Smooth muscle cell (in vitro differentiated cells): ENCODE measurements at regions not wholly inside any gene's neighbourhood (a gene's known extent, or its start where the extent isn't known, plus 50 kb on each side); places are given as distances from the start of the nearest gene placed in this dataset.

ENCODE experiments used
- DNase-seq: peaks from one replicate; lab custom pipeline; 2025; ENCODE audit not compliant: unreplicated experiment; lab: John Stamatoyannopoulos, UW
- H2AFZ ChIP-seq: fragments of 200-600 bp; sonication (generic); 2 replicates; pipeline ENCODE4 v1.6.0; 2016; ENCODE audit warnings: antibody characterized with exemption, low read depth, mild to moderate bottlenecking
- H3F3A ChIP-seq: fragments of 200-600 bp; sonication (generic); 2 replicates; pipeline ENCODE4 v1.6.0; 2017; ENCODE audit warnings: antibody characterized with exemption, low read depth
- H3K27ac ChIP-seq: fragments of 200-600 bp; sonication (generic); 2 replicates; pipeline ENCODE4 v1.5.1; 2016; ENCODE audit warnings: low read depth, mild to moderate bottlenecking
- H3K27me3 ChIP-seq: fragments of 200-600 bp; sonication (generic); 2 replicates; pipeline ENCODE4 v1.6.1; 2016; ENCODE audit warnings: low read depth, mild to moderate bottlenecking
- H3K36me3 ChIP-seq: fragments of 200-600 bp; sonication (generic); 2 replicates; pipeline ENCODE4 v1.5.1; 2016; ENCODE audit warnings: low read depth
- H3K4me1 ChIP-seq: fragments of 200-600 bp; sonication (generic); 2 replicates; pipeline ENCODE4 v1.5.1; 2016; ENCODE audit warnings: low read depth
- H3K4me2 ChIP-seq: fragments of 200-600 bp; sonication (generic); 2 replicates; pipeline ENCODE4 v1.6.0; 2016; ENCODE audit warnings: mild to moderate bottlenecking
- H3K4me3 ChIP-seq: fragments of 200-600 bp; sonication (generic); 2 replicates; pipeline ENCODE4 v1.5.1; 2016; ENCODE audit warnings: mild to moderate bottlenecking
- H3K79me2 ChIP-seq: fragments of 200-600 bp; sonication (generic); 2 replicates; pipeline ENCODE4 v1.6.0; 2016; ENCODE audit warnings: low read depth, mild to moderate bottlenecking
- H3K9ac ChIP-seq: fragments of 200-600 bp; sonication (generic); 2 replicates; pipeline ENCODE4 v1.6.0; 2016; ENCODE audit warnings: low read depth
- H3K9me3 ChIP-seq: fragments of 200-600 bp; sonication (generic); replicated peaks from 2 replicates; pipeline ENCODE4 v1.5.1; 2016; ENCODE audit warnings: low read depth
- H4K20me1 ChIP-seq: fragments of 200-600 bp; sonication (generic); 2 replicates; pipeline ENCODE4 v1.6.0; 2016; ENCODE audit warnings: low read depth
- CTCF ChIP-seq: fragments of 200-600 bp; sonication (generic); IDR thresholded peaks from 2 replicates; pipeline ENCODE4 v1.5.1; 2017; ENCODE audit warnings: borderline replicate concordance, mild to moderate bottlenecking, antibody characterized with exemption; ENCODE audit not compliant: insufficient read depth, poor library complexity, severe bottlenecking
- WGBS: methylation state at CpG from one replicate; pipeline ENCODE4 v1.1.7; 2016; ENCODE audit warnings: low lambda C conversion rate; 5-methylcytosine and 5-hydroxymethylcytosine counted together

GRCh38 chr22:49372111-49372529, 455.6 kb downstream of the BRD1 start:
- TF ChIP-seq CTCF: no peak
- H3K4me2 ChIP-seq: peak overlapping the region; percentile 35
- no peak overlapping the region for H3K27ac ChIP-seq
- no peak overlapping the region for H3K4me3 ChIP-seq
- H3F3A ChIP-seq: no peaks in the 10 kb centered on the region
- H3K79me2 ChIP-seq: no peaks in the 10 kb centered on the region
- peak overlapping the region; percentile 61 for H2AFZ ChIP-seq
- no peaks in the 10 kb centered on the region for H3K9me3 ChIP-seq
- H3K27me3 ChIP-seq: no peaks in the 10 kb centered on the region
- no peak overlapping the region for H3K9ac ChIP-seq
- DNase-seq: no peak
- no peaks in the 10 kb centered on the region for H4K20me1 ChIP-seq
- WGBS: 90% methylated on average over 17 of the region's 17 CpGs
- H3K4me1 ChIP-seq: peaks cover 3% of the 10 kb centered on the region
- no peaks in the 10 kb centered on the region for H3K36me3 ChIP-seq

- no peak for TF ChIP-seq CTCF
Measured at GRCh38 chr22:49371325-49372110, 456.2 kb downstream of the BRD1 start.

GRCh38 chr22:49370627-49371301, 456.9 kb downstream of the BRD1 start:
- H3K9me3 ChIP-seq: no peaks in the 10 kb centered on the region

More at GRCh38 chr22:49371325-49372110, 456.2 kb downstream of the BRD1 start:
- no peak overlapping the region for H2AFZ ChIP-seq
- H3K36me3 ChIP-seq: no peaks in the 10 kb centered on the region
- H3K4me2 ChIP-seq: no peak overlapping the region
- H3K27ac ChIP-seq: no peak overlapping the region
- H3K27me3 ChIP-seq: no peaks in the 10 kb centered on the region
- DNase-seq: no peak
- no peaks in the 10 kb centered on the region for H4K20me1 ChIP-seq
- H3K9ac ChIP-seq: no peak overlapping the region
- no peak overlapping the region for H3K4me3 ChIP-seq
- H3K4me1 ChIP-seq: peaks cover 3% of the 10 kb centered on the region
- H3K79me2 ChIP-seq: no peaks in the 10 kb centered on the region
- H3K9me3 ChIP-seq: no peaks in the 10 kb centered on the region
- no peaks in the 10 kb centered on the region for H3F3A ChIP-seq
- 91% methylated on average over 24 of the region's 27 CpGs for WGBS

More at GRCh38 chr22:49370627-49371301, 456.9 kb downstream of the BRD1 start:
- Histone ChIP-seq H3K4me3 (no peak overlapping the region), H3F3A (no peaks in the 10 kb centered on the region), H2AFZ (no peak overlapping the region), H3K79me2 (no peaks in the 10 kb centered on the region), H3K36me3 (no peaks in the 10 kb centered on the region), H3K4me1 (peaks cover 3% of the 10 kb centered on the region), H3K4me2 (no peak overlapping the region), H3K27ac (no peak overlapping the region), H3K9ac (no peak overlapping the region), H3K27me3 (no peaks in the 10 kb centered on the region), H4K20me1 (no peaks in the 10 kb centered on the region)
- no peak for DNase-seq
- 95% methylated on average over 29 of the region's 29 CpGs for WGBS
- TF ChIP-seq CTCF: no peak
